ENCODE measurements at regions not wholly inside any gene's neighbourhood (a gene's known extent, or its start where the extent isn't known, plus 50 kb on each side); places are given as distances from the start of the nearest gene placed in this dataset.

DNA sequence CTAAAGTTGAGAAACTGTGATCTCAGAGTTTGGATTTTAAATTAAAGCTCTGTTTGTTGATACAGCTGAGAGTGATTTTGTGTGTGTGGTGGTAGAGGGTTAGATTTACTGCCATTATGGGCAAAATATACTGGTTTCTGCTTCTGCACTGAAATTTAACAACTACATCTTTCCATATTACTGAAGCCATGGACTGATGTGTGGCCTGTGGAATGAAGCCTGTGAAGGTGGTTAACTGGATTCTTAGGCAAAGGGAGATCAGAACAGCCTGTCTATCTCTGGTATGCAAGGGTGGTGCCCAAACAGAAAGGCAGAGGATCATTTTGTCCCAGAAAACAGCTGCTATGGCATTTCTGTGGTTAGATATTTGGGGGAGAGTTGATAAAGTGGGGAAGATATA lies 297.3 kb upstream of the THBS1 start:
- no peak for TF ChIP-seq FOXK1 (CRISPR knock-in tag; IDR thresholded peaks at IDR 0.05)
- TF ChIP-seq, protein P1, sequence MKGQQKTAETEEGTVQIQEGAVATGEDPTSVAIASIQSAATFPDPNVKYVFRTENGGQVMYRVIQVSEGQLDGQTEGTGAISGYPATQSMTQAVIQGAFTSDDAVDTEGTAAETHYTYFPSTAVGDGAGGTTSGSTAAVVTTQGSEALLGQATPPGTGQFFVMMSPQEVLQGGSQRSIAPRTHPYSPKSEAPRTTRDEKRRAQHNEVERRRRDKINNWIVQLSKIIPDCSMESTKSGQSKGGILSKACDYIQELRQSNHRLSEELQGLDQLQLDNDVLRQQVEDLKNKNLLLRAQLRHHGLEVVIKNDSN (CRISPR knock-in tag; IDR thresholded peaks at IDR 0.05): no peak
- TF ChIP-seq, protein P2, sequence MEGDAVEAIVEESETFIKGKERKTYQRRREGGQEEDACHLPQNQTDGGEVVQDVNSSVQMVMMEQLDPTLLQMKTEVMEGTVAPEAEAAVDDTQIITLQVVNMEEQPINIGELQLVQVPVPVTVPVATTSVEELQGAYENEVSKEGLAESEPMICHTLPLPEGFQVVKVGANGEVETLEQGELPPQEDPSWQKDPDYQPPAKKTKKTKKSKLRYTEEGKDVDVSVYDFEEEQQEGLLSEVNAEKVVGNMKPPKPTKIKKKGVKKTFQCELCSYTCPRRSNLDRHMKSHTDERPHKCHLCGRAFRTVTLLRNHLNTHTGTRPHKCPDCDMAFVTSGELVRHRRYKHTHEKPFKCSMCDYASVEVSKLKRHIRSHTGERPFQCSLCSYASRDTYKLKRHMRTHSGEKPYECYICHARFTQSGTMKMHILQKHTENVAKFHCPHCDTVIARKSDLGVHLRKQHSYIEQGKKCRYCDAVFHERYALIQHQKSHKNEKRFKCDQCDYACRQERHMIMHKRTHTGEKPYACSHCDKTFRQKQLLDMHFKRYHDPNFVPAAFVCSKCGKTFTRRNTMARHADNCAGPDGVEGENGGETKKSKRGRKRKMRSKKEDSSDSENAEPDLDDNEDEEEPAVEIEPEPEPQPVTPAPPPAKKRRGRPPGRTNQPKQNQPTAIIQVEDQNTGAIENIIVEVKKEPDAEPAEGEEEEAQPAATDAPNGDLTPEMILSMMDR (IDR thresholded peaks at IDR 0.05): no peak
- TF ChIP-seq ZNF121 (CRISPR knock-in tag; IDR thresholded peaks at IDR 0.05): no peak
